DND-41 (cell line): ENCODE measurements at regions not wholly inside any gene's neighbourhood (a gene's known extent, or its start where the extent isn't known, plus 50 kb on each side); places are given as distances from the start of the nearest gene placed in this dataset.

ENCODE experiments used
- EZH2 ChIP-seq: IDR thresholded peaks from 3 replicates; pipeline ENCODE4 v1.6.1; 2012; ENCODE audit warnings: borderline replicate concordance, low read depth, mild to moderate bottlenecking, moderate library complexity, low read length, inconsistent platforms; ENCODE audit not compliant: severe bottlenecking
- TF ChIP-seq, protein P1 (sequence below): IDR thresholded peaks from 2 replicates; pipeline ENCODE4 v1.5.1; 2012; ENCODE audit warnings: borderline replicate concordance, low read length, moderate library complexity, mild to moderate bottlenecking; ENCODE audit not compliant: poor library complexity, severe bottlenecking; ENCODE audit errors: extremely low read depth

DNA sequence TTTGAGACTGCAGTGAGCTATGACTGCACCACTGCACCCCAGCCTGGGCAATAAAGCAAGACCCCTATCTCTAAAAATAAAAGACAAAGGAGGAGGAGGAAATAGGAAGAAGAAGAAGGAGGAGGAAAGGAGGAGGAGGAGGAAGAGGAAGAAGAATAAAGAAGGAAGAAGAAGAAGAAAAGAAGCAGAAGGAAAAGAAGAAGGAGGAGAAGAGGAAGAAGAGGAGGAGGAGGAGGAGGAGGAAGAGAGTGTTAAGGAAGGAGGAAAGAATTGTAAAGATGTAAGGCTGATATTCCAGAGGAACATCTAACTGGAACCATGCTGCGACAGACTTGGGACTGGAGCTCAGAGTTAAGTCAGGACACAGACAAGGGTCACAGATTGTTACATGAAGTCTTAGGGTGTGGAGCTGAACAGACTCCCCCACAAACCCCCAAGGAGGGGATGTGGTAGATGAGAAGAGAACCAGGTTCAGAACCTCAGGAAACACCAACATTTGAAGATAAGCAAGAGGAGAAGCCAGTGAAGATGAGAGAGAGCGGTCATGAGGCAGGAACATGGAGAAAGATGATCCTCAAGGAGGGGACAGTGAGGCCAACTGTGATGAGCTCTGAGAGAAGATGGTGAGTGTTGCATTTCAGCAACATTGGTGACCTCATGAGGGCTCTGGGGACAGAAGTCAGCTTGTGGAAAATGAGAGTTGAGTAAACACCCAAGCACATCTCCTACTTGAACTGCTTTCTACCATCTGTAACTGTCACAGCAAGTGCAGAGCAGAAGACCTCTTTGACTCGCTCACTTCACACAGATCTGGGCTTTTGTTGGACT lies 118.2 kb downstream of the CD164 start:
- TF ChIP-seq, protein P1, sequence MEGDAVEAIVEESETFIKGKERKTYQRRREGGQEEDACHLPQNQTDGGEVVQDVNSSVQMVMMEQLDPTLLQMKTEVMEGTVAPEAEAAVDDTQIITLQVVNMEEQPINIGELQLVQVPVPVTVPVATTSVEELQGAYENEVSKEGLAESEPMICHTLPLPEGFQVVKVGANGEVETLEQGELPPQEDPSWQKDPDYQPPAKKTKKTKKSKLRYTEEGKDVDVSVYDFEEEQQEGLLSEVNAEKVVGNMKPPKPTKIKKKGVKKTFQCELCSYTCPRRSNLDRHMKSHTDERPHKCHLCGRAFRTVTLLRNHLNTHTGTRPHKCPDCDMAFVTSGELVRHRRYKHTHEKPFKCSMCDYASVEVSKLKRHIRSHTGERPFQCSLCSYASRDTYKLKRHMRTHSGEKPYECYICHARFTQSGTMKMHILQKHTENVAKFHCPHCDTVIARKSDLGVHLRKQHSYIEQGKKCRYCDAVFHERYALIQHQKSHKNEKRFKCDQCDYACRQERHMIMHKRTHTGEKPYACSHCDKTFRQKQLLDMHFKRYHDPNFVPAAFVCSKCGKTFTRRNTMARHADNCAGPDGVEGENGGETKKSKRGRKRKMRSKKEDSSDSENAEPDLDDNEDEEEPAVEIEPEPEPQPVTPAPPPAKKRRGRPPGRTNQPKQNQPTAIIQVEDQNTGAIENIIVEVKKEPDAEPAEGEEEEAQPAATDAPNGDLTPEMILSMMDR = no peak
- no peak for TF ChIP-seq EZH2
